HL-60 (cell line): ENCODE measurements at regions not wholly inside any gene's neighbourhood (a gene's known extent, or its start where the extent isn't known, plus 50 kb on each side); places are given as distances from the start of the nearest gene placed in this dataset.

Experiments
- CTCF ChIP-seq: IDR thresholded peaks from one replicate; pipeline ENCODE4 v1.5.1; 2011; ENCODE audit warnings: low read length, control low read depth, inconsistent platforms; ENCODE audit not compliant: insufficient read depth
- REST ChIP-seq: IDR thresholded peaks from 2 replicates; pipeline ENCODE4 v1.6.1; 2012; ENCODE audit warnings: low read depth; ENCODE audit not compliant: insufficient replicate concordance

GRCh38 chr12:81888106-81888740 lies 129.1 kb upstream of the PPFIA2 start:
- TF ChIP-seq CTCF, result no peak
- TF ChIP-seq REST, result no peak
